ENCODE measurements at regions not wholly inside any gene's neighbourhood (a gene's known extent, or its start where the extent isn't known, plus 50 kb on each side); places are given as distances from the start of the nearest gene placed in this dataset.
A peak's percentile ranks its signal among the peaks of the same experiment; 100 is the strongest.

DNA sequence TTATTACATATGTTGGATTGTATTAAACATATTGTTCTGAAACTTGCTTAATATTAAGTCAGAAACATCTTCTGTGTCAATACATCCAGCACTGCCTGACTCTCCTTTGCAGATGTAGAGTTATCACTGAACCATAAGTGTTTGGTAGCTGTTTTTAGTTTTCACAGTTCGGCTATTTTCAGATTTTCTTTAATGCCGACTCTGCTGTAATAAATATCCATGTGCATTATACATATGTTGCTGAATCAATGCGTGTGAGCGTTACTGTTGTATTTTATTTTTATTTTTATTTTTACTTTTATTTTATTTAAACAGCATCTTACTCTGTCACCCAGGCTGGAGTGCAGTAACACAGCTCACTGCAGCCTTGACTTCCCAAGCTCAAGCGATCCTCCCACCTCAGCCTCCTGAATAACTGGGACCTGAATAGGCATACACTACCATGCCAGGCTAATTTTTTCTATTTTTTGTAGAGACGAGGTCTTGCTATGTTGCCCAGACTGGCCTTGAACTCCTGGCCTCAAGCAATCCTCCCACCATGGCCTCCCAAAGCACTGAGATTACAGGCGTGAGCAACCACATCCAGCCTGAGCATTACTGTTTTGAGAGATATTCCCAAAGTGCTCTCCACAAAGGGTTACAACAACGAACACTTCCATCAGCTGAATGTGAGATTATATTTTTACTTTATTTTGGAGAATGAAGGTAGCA, 50.7 kb upstream of the NOCT start:
- FAIRE-seq = no peak

DNA sequence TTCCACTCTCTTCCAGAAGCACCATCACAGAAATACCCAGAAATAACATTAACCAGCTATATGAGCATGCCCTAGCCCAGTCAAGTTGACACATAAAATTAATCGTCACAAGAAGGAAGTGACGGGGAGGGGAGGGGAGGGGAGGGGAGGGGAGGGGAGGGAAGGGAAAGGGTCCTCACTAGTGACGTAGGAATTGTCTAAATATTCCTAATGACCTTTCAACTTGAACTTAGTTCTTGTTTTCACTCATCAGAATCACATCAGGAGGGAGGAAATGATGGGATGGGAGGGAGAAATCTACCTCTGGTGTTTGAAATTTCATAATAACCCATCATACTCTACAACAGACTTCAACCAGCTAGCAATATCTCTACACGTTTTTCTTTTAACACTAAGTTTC, 52.2 kb upstream of the NOCT start:
- no peak for FAIRE-seq

DNA sequence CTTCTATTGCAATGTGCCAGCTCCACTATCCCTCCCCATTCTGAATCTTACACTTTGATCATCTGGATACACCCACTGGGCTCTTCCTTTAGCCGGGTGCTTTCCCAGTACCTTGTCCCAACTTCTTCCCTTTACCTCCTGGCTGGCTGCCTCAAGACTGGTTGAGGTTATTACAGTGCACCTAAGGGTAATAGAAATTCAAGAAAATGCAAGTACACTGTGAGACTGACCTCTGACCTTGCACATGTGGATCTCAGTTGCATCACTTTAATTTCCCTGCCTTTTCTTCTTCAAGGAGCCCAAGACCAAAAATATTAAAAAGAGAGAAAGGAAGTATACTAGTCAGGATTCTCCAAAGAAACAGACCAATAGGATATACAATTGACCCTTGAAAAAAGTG, 53.9 kb upstream of the NOCT start:
- no peak for FAIRE-seq

DNA sequence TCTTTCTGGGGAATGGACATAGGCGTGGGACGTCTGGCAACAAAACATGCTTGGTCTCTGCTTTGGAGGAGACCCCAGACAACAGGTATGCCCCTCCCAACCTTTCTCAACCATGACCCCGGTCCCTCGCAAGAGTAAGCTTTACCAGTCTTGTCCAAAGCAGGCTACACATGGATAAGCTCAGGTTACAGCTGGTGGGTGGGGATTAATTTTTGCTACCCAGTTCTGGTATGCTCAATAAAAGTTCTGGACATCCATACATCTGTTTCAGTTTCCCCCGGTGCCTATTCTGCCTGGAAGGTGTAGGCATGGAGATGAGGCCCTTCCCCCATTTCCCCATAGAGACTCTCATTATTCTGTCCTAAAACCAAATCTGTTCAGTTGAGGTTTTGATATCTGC, 54.5 kb upstream of the NOCT start:
- FAIRE-seq = no peak

- FAIRE-seq = no peak
Observed at GRCh38 chr4:138960175-138960710, 55.3 kb upstream of the NOCT start.

DNA sequence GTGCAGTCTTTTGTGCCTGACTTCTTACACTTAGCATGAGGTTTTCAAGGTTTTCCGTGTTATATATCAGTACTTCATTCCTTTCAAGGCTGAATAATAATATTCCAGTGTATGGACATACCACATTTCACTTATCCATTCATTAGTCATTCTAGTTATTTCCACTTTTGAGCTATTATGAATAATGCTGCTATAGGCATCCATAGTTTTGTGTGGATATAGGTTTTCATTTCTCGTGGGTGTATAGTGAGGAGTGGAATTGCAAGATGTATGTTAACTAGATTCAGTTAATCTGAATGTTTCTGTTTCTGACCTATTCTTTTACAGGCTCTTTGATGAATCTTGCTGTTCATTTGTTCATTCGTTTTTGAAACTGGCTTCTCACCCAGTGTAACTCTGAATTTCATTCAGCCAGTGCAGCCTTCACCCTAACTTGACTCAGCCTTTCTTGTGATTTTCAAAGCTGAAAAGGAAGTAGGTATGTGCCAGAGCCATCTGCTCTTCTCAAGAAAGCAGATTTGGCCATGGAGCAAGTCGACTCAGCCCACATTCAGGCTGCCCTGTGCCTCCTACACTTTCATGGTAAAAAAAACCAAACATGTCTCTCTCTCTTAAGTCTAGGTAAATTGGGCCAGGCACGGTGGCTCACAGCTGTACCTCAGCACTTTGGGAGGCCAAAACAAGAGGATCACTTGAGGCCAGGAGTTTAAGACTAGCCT, 56.3 kb upstream of the NOCT start:
- no peak for FAIRE-seq

GRCh38 chr4:138958519-138958918, 57.1 kb upstream of the NOCT start:
- FAIRE-seq = no peak

DNA sequence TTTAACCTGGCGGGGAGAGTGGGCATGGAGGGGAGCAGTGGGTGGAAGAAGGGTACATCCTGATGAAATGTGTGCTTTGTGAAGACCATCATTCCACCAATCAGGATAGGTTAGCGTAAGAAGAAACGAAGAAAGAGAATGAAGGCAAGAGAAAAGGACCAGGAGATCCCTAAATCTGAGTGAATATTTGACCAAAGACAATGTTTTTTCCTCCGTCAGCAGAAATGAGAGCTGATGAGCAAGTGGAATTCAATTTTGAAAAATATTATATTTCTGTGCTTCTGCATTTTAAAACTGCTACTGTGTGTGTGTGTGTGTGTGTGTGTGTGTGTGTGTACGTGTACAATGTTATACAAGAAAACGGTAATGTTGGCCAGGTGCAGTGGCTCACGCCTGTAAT, 58.3 kb upstream of the NOCT start:
- no peak for FAIRE-seq

GRCh38 chr4:138954428-138954827, 61.2 kb upstream of the NOCT start:
- no peak for FAIRE-seq

- FAIRE-seq = peak; percentile 57
Observed at GRCh38 chr4:138953961-138954371, 61.6 kb upstream of the NOCT start.

- FAIRE-seq = no peak
Observed at GRCh38 chr4:138952411-138952810, 63.2 kb upstream of the NOCT start.

- no peak for FAIRE-seq
Observed at GRCh38 chr4:138951764-138952163, 63.8 kb upstream of the NOCT start.

GRCh38 chr4:138949866-138950265, 65.7 kb upstream of the NOCT start:
- no peak for FAIRE-seq

DNA sequence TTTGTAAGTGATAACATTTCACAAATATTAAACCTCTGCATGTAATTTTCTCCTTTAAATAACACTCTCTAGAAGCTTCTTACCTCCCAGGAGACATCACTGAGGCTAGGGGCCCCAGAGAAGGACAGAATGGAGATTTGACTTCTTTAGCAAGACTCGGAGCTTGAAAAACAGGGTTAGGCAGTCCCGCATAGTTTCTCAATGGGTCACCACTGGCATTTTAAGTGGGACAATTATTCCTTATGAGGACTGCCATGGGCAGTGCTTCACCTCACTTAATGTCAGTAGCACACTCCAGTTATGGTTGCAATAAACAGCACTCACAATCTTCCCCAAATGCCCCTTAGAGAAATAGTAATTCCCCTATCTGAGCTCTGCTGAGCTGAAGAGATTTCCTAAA, 66.7 kb upstream of the NOCT start:
- no peak for FAIRE-seq

GRCh38 chr4:138946306-138946705, 69.3 kb upstream of the NOCT start:
- FAIRE-seq = no peak

DNA sequence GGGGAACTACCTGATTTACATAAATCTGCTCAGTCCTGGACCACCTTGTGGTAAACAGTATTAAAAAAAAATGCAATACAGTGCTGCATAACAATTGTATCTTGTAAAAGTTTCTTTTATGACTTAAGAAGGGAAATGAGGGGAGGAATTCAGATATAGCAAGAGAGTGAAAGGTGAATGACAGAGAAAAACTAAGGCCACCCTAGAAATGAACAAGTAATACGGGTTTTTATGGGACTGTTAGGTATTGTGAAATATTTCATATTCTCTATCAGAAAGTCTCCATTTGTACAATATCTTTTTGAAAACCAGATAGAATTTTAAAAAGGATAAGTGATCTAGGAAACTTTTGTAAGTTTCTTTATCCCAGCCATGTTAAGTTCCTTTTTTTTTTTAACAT, 69.7 kb upstream of the NOCT start:
- FAIRE-seq = no peak

DNA sequence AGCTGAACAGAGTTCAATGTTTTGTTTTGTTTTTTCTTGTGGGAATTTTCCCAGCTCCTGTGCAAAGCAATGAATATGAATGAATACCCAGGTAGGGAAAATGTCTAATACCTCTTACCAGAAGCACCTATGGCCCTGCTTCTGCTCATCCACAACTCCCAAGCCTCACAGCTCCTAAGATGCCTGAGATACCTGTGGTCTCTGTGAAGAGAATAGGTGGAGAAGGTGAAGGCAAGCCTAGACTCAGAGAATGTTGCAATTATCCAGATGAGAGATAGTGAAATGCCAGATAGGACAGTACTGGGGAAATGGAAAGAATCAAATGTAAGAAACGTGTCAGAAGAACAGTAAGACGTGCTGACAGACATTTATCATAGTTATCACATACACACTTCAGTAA, 70.2 kb upstream of the NOCT start:
- FAIRE-seq = no peak

- no peak for FAIRE-seq
Observed at GRCh38 chr4:138943893-138944292, 71.7 kb upstream of the NOCT start.

DNA sequence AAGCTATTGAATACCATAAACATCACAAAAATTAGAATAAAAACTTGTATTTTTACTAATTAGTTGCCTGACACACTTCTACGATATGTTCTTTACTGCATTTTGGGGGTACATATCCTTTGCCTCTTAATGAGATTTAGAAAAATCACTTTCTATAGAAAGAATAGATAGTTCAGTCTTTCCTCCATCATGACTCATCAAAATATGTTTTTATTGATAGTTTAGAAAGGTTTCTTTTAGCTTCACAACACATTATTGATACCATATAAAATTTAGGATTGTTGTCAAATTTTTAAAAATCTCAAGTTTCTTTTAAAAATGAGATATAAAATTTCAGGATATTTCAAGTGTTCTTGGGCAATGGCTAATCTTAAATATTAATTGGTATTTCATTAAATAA, 74.5 kb upstream of the NOCT start:
- no peak for FAIRE-seq

DNA sequence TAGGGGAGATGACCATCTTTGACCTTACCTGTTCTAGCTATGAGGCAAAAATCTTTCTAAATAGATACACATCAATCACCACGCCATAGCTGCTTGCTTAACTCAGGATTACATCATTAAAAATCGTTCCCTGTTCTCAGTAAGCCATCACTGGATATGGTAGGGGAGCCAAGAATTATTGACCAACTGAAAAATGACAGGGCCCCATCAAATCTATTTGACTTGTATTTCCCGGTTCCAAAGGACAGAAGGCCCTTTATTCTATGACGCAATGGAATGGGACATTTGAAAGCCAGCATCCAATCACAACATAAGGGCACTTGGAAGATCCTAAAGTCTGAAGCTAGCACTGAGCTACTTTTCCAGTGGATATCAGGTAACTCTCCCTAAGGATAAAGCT, 75.6 kb upstream of the NOCT start:
- no peak for FAIRE-seq

GRCh38 chr4:138938366-138938690, 77.3 kb upstream of the NOCT start:
- peak; percentile 33 for FAIRE-seq

GRCh38 chr4:138935135-138935807, 80.3 kb upstream of the NOCT start:
- FAIRE-seq = no peak

DNA sequence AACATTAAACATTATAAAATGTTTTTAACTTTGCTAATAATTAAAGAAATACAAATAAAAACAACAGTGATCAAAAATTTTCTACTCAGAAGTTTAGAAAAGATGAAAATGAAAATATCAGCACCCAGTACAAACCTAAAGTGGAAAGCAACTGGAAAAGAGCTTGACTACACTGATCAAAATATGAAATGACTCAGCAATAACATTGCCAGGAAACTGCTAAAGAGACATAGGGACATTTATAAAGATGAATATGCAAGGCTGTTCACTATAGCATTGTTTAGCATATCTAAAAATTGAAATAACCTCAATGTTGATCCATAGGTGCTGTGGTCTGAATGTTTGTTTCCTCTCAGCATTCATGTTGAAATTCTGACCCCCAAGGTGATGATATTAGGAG, 88.5 kb upstream of the NOCT start:
- FAIRE-seq = no peak

DNA sequence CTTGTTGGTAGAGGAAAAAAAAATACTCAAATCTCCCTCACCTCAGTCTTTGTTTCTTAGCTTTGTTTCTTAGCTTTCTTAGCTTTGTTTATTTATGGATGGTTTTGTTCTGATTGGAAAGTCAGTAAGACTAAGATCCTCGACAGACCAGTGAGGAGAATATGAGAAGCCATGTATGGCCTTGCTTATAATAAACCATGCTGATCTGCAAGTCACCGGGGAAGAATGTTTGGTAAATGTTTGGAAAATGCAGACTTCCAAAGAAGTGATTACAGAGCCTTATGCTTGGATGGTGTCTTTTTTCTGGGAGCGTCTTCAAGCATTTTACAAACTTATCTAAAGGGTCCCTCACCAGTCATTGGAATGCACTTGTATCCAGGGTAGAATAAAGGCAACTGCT, 90.1 kb upstream of the NOCT start:
- no peak for FAIRE-seq

Measured in endometrium (tissue), 2 donors.